MCF 10A (cell line): ENCODE measurements at regions not wholly inside any gene's neighbourhood (a gene's known extent, or its start where the extent isn't known, plus 50 kb on each side); places are given as distances from the start of the nearest gene placed in this dataset.
"Not testable (repeated sequence)": the region's sequence is repeated elsewhere in the genome, so short reads cannot be mapped to it uniquely, and the experiment has no call there.

Experiments used
- BruUV-seq: library from RNA; stranded (reverse); fragments of 400-500 nt; replicated peaks from 2 replicates; lab custom pipeline; 2021; lab: Mats Ljungman, UMichigan
- CTCF ChIA-PET: fragments of 300-600 bp; sonication (Branson Sonifier 250); formaldehyde crosslinking; extraction: SDS; loops from one replicate; lab custom pipeline; 2021; ENCODE audit warnings: antibody characterized with exemption, inconsistent platforms; lab: Yijun Ruan, JAX
- POLR2A ChIA-PET: fragments of 300-600, 350-650 bp; sonication (Branson Sonifier 250); formaldehyde crosslinking; extraction: SDS; loops from one replicate; lab custom pipeline; 2020; ENCODE audit warnings: antibody characterized with exemption, inconsistent platforms; lab: Yijun Ruan, JAX
- DNase-seq: peaks from one replicate; pipeline ENCODE4 v3.0.0-alpha.2; 2018; ENCODE audit not compliant: unreplicated experiment
- H3K27ac Mint-ChIP-seq: one replicate; pipeline ENCODE4 v1.8.0; 2022; ENCODE audit warnings: mild to moderate bottlenecking, low read depth, mixed read lengths; ENCODE audit not compliant: unreplicated experiment
- H3K27me3 Mint-ChIP-seq: one replicate; pipeline ENCODE4 v1.8.0; 2022; ENCODE audit warnings: mixed read lengths; ENCODE audit not compliant: insufficient read depth, unreplicated experiment
- H3K36me3 Mint-ChIP-seq: one replicate; pipeline ENCODE4 v1.8.0; 2022; ENCODE audit warnings: mild to moderate bottlenecking, moderate library complexity, mixed read lengths; ENCODE audit not compliant: insufficient read depth, unreplicated experiment
- H3K4me1 Mint-ChIP-seq: one replicate; pipeline ENCODE4 v1.8.0; 2022; ENCODE audit warnings: mixed read lengths; ENCODE audit not compliant: insufficient read depth, unreplicated experiment
- H3K4me3 Mint-ChIP-seq: one replicate; pipeline ENCODE4 v1.8.0; 2022; ENCODE audit warnings: mild to moderate bottlenecking, moderate library complexity, mixed read lengths; ENCODE audit not compliant: unreplicated experiment
- H3K9me3 Mint-ChIP-seq: one replicate; pipeline ENCODE4 v1.8.0; 2022; ENCODE audit warnings: mixed read lengths; ENCODE audit not compliant: unreplicated experiment
- CTCF ChIP-seq: fragments of 200-600 bp; IDR thresholded peaks from one replicate; pipeline ENCODE4 v1.8.0; 2022; ENCODE audit warnings: antibody characterized with exemption, mild to moderate bottlenecking; ENCODE audit not compliant: unreplicated experiment
- intact Hi-C: fragments of 100-400 bp; cut with micrococcal nuclease; formaldehyde crosslinking; loops from 2 replicates; pipeline ENCODE4 v1.14.1; 2022

- no peaks in the 10 kb centered on the region for H3K36me3 Mint-ChIP-seq
- peaks cover 44% of the 10 kb centered on the region for H3K27me3 Mint-ChIP-seq
- H3K27ac Mint-ChIP-seq: no peak overlapping the region
- no peak for DNase-seq
- ChIA-PET POLR2A (no interaction called here), CTCF (interaction anchor here (0.9 kb wide), 1 partner anchor 761 kb away, joined by 3 read pairs; no protein-coding TSS in a partner anchor)
- H3K9me3 Mint-ChIP-seq: no peaks in the 10 kb centered on the region
- H3K4me1 Mint-ChIP-seq: no peaks in the 10 kb centered on the region
- intact Hi-C loops: no loop called here
- TF ChIP-seq CTCF: no peak
- H3K4me3 Mint-ChIP-seq: no peak overlapping the region
- no TSS peak for BruUV-seq
Observed at GRCh38 chr10:26361351-26361750, 76.8 kb upstream of the APBB1IP start.

GRCh38 chr10:26361971-26362370 lies 76.2 kb upstream of the APBB1IP start:
- H3K4me3 Mint-ChIP-seq: no peak overlapping the region
- H3K27ac Mint-ChIP-seq: no peak overlapping the region
- no peak for DNase-seq
- intact Hi-C loops: no loop called here
- H3K9me3 Mint-ChIP-seq: no peaks in the 10 kb centered on the region
- H3K4me1 Mint-ChIP-seq: no peaks in the 10 kb centered on the region
- no TSS peak for BruUV-seq
- H3K27me3 Mint-ChIP-seq: peaks cover 42% of the 10 kb centered on the region
- H3K36me3 Mint-ChIP-seq: no peaks in the 10 kb centered on the region
- ChIA-PET POLR2A (interaction anchor here (0.6 kb wide), 1 partner anchor 178 kb away, joined by 3 read pairs; no protein-coding TSS in a partner anchor), CTCF (interaction anchor here (0.9 to 1.0 kb wide), 2 partner anchors 195 to 762 kb away, joined by 3 to 4 read pairs; no protein-coding TSS in a partner anchor)
- no peak for TF ChIP-seq CTCF

GRCh38 chr10:26365681-26366358 lies 72.3 kb upstream of the APBB1IP start:
- DNase-seq: peak; percentile 46
- POLR2A ChIA-PET: no interaction called here
- intact Hi-C loops: no loop called here
- Mint-ChIP-seq H3K9me3 (peaks cover 6% of the 10 kb centered on the region), H3K27ac (no peak overlapping the region), H3K4me1 (no peaks in the 10 kb centered on the region), H3K36me3 (no peaks in the 10 kb centered on the region), H3K27me3 (peaks cover 8% of the 10 kb centered on the region), H3K4me3 (no peak overlapping the region)
- CTCF ChIA-PET: interaction anchor here (0.6 kb wide), 1 partner anchor 14 kb away, joined by 5 read pairs; no protein-coding TSS in a partner anchor
- BruUV-seq: no TSS peak
- TF ChIP-seq CTCF: no peak

- intact Hi-C loops, DNase-seq, CTCF ChIA-PET, H3K27me3 Mint-ChIP-seq, H3K27ac Mint-ChIP-seq, H3K36me3 Mint-ChIP-seq, BruUV-seq, H3K4me1 Mint-ChIP-seq, POLR2A ChIA-PET, H3K4me3 Mint-ChIP-seq, H3K9me3 Mint-ChIP-seq: not testable (repeated sequence)
Observed at GRCh38 chr10:26367035-26367434, 71.1 kb upstream of the APBB1IP start.
